ENCODE measurements at regions not wholly inside any gene's neighbourhood (a gene's known extent, or its start where the extent isn't known, plus 50 kb on each side); places are given as distances from the start of the nearest gene placed in this dataset.

DNA sequence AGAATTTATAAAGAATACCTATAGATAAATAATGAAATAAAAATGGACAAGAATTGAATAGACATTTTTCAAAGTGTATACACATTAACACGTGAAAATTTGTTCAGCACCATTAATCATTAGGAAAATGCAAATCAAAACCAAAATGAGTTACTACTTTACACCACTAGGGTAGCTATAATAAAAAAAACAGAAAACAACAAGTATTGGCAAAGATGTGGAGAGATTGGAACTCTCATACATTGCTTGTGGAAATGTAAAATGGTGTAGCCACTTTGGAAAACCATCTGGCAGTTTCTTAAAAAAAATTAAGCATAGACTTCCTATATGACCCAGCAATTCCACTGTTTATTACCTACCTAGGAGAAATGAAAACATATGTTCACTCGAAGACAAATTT lies 172.8 kb upstream of the P2RY1 start:
- peaks cover 2% of the 10 kb centered on the region for H3K4me1 ChIP-seq
- intact Hi-C loops (cut with micrococcal nuclease): no loop called here
- DNase-seq: no peak
- H3K4me3 ChIP-seq: no peak overlapping the region
- H3K9me3 ChIP-seq (replicated peaks): peaks cover 11% of the 10 kb centered on the region
- H3K27ac ChIP-seq (replicated peaks): no peak overlapping the region
- H3K27me3 ChIP-seq (ENCODE audit: low read depth): no peaks in the 10 kb centered on the region
- H3K36me3 ChIP-seq: no peaks in the 10 kb centered on the region
- TF ChIP-seq, protein P1, sequence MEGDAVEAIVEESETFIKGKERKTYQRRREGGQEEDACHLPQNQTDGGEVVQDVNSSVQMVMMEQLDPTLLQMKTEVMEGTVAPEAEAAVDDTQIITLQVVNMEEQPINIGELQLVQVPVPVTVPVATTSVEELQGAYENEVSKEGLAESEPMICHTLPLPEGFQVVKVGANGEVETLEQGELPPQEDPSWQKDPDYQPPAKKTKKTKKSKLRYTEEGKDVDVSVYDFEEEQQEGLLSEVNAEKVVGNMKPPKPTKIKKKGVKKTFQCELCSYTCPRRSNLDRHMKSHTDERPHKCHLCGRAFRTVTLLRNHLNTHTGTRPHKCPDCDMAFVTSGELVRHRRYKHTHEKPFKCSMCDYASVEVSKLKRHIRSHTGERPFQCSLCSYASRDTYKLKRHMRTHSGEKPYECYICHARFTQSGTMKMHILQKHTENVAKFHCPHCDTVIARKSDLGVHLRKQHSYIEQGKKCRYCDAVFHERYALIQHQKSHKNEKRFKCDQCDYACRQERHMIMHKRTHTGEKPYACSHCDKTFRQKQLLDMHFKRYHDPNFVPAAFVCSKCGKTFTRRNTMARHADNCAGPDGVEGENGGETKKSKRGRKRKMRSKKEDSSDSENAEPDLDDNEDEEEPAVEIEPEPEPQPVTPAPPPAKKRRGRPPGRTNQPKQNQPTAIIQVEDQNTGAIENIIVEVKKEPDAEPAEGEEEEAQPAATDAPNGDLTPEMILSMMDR (IDR thresholded peaks at IDR 0.05; ENCODE audit: borderline replicate concordance): no peak

DNA sequence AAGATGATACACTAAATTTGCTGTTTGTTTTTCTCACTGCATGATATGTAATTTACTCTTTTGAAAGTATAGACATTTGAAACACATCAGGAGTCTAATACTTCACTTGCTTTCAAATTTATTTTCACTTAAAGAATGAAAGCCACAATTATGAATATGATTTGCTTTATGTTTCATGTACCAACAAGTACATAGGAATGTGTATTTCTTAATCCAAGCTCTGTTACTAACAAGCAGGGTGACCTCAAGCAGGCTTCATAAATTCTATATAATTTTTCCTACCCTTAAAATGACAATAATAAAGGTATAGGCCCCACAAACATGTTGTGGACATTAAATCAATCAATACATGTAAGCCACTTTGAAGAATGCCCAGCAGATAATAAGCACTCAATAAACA lies 170.2 kb upstream of the P2RY1 start:
- Histone ChIP-seq H3K27me3 (ENCODE audit: low read depth) (no peaks in the 10 kb centered on the region), H3K27ac (replicated peaks) (no peak overlapping the region), H3K36me3 (no peaks in the 10 kb centered on the region), H3K4me1 (no peaks in the 10 kb centered on the region), H3K9me3 (replicated peaks) (peaks cover 11% of the 10 kb centered on the region), H3K4me3 (no peak overlapping the region)
- TF ChIP-seq, protein P1 (IDR thresholded peaks at IDR 0.05; ENCODE audit: borderline replicate concordance): no peak
- intact Hi-C loops (cut with micrococcal nuclease): no loop called here
- DNase-seq: no peak

DNA sequence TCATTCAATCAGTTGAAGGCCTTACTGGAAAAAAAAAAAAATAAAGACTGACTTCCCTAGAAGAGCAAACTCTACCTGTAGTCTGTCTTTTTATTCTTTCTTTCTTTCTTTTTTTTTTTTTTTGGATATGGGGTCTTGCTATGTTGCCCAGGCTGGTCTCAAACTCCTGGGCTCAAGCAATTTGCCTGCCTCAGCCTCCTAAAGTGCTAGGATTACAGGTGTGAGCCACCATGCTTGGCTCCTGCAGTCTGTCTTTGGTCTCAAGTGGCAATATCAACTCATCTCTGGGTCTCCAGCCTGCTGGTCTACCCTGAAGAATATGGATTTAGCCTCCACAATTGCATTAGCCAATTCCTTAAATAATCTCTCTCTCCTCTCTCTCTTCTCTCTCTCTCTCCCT lies 167.7 kb upstream of the P2RY1 start:
- Histone ChIP-seq H3K4me1 (peaks cover 11% of the 10 kb centered on the region), H3K36me3 (no peaks in the 10 kb centered on the region), H3K9me3 (replicated peaks) (peaks cover 4% of the 10 kb centered on the region), H3K27me3 (ENCODE audit: low read depth) (no peaks in the 10 kb centered on the region), H3K27ac (replicated peaks) (no peak overlapping the region), H3K4me3 (no peak overlapping the region)
- TF ChIP-seq, protein P1 (IDR thresholded peaks at IDR 0.05; ENCODE audit: borderline replicate concordance): no peak
- DNase-seq: no peak
- intact Hi-C loops (cut with micrococcal nuclease): no loop called here

DNA sequence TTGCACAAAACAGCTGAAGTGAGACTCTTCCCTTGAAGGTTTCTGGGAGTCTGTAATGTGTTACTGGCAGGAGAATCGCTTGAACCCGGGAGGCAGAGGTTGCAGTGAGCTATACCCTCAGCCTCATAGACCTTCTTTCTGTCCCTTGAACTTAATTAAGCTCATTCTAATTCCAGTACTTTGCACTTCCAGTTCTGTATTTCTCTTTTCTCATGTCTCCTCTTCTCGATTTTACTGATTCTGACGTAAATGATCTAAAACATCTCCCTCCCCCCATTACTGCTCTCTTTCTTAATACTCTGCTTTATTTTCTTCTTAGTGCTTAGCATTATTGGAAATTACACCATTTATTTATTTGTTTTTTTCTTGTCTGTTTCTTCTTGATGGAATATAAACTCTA lies 165.4 kb upstream of the P2RY1 start:
- Histone ChIP-seq H3K9me3 (replicated peaks) (no peaks in the 10 kb centered on the region), H3K36me3 (no peaks in the 10 kb centered on the region), H3K4me1 (peaks cover 16% of the 10 kb centered on the region), H3K27ac (replicated peaks) (no peak overlapping the region), H3K4me3 (no peak overlapping the region), H3K27me3 (ENCODE audit: low read depth) (no peaks in the 10 kb centered on the region)
- TF ChIP-seq, protein P1 (IDR thresholded peaks at IDR 0.05; ENCODE audit: borderline replicate concordance): no peak
- no peak for DNase-seq
- intact Hi-C loops (cut with micrococcal nuclease): no loop called here

DNA sequence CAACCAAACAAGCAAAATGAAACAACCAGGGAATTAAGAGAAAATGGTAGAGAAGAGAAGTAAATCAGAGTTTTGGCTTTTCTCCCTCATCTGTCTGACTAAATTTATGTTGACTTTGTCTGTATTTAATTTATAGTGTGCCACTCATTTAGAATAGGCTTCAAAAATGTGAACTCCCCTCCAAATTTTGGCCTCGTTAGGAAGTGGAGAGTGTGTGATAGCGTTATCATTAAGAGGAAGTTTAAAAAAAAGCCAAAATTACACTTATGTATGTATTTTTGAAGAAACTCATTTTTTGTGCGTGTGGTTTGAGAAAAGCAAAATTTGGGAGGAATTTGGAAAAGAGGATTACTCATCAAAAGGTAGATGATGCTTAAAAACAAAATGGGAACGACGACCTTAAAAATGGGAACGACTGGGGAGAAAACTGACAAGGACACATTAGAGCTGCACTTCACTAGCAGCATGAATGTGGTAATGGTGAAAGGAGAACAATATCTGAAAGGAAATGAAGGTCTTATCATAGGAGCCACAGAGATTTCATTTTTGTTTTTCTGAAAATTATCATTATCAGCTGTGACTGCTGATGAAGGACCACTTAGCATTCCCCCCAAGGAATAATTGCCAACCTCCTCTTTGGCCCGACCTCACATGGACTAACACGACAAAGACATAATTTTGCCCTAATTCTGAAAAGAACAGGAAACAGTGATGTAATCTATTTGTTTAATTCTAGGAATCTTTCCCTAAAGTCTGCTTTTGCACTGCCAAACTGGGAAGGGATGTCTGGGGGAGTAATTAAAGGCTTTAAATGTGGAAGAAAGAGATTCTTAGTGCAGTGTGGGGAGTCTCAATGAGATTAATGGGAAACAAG lies 163.2 kb upstream of the P2RY1 start:
- Histone ChIP-seq H3K4me1 (peaks cover 16% of the 10 kb centered on the region), H3K4me3 (peak overlapping the region; percentile 6), H3K9me3 (replicated peaks) (no peaks in the 10 kb centered on the region), H3K27ac (replicated peaks) (peak overlapping the region; percentile 33), H3K27me3 (ENCODE audit: low read depth) (no peaks in the 10 kb centered on the region), H3K36me3 (no peaks in the 10 kb centered on the region)
- intact Hi-C loops (cut with micrococcal nuclease): no loop called here
- DNase-seq: no peak
- TF ChIP-seq, protein P1 (IDR thresholded peaks at IDR 0.05; ENCODE audit: borderline replicate concordance): no peak

All from left ventricle myocardium inferior (tissue), 1 donor.